WTC11 (cell line): ENCODE measurements at regions not wholly inside any gene's neighbourhood (a gene's known extent, or its start where the extent isn't known, plus 50 kb on each side); places are given as distances from the start of the nearest gene placed in this dataset.

Experiments used
- ATAC-seq: fragments of 200-7000 bp; cut with Tn5 transposase; 2 replicates; pipeline ENCODE4 v1.10.0; 2021; ENCODE audit warnings: mild to moderate bottlenecking, moderate library complexity
- CTCF ChIA-PET: fragments of 300-600 bp; sonication (Branson Sonifier 250); formaldehyde crosslinking; loops from one replicate; lab custom pipeline; 2021; ENCODE audit warnings: antibody characterized with exemption; lab: Charles Lee
- POLR2A ChIA-PET: fragments of 350-600 bp; sonication (Branson Sonifier 250); formaldehyde crosslinking; loops from one replicate; lab custom pipeline; 2021; ENCODE audit warnings: antibody characterized with exemption; lab: Charles Lee
- DNase-seq: peaks from one replicate; pipeline ENCODE4 v3.0.0; 2021; ENCODE audit warnings: low spot score
- H3K27ac Mint-ChIP-seq: 2 replicates; pipeline ENCODE4 v1.8.0; 2021; ENCODE audit warnings: mixed read lengths
- H3K27me3 Mint-ChIP-seq: 2 replicates; pipeline ENCODE4 v1.8.0; 2021; ENCODE audit warnings: low read depth, mild to moderate bottlenecking, moderate library complexity, mixed read lengths
- H3K36me3 Mint-ChIP-seq: 2 replicates; pipeline ENCODE4 v1.8.0; 2021; ENCODE audit warnings: mixed read lengths
- H3K4me1 Mint-ChIP-seq: 2 replicates; pipeline ENCODE4 v1.8.0; 2022; ENCODE audit warnings: mixed read lengths
- H3K4me3 Mint-ChIP-seq: 2 replicates; pipeline ENCODE4 v1.8.0; 2021; ENCODE audit warnings: mild to moderate bottlenecking, moderate library complexity, mixed read lengths
- H3K9me3 Mint-ChIP-seq: 2 replicates; pipeline ENCODE4 v1.8.0; 2021; ENCODE audit warnings: mixed read lengths
- ARID4B ChIP-seq: sonication (generic); formaldehyde crosslinking; IDR thresholded peaks from 2 replicates; pipeline ENCODE4 v1.8.0; 2023; ENCODE audit warnings: missing genetic modification reagents, mild to moderate bottlenecking, borderline replicate concordance
- E2F4 ChIP-seq: sonication (generic); formaldehyde crosslinking; IDR thresholded peaks from 2 replicates; pipeline ENCODE4 v1.8.1; 2022; ENCODE audit warnings: low read depth, mild to moderate bottlenecking, moderate library complexity, missing genetic modification reagents, borderline replicate concordance
- ELF4 ChIP-seq: sonication (generic); formaldehyde crosslinking; IDR thresholded peaks from 2 replicates; pipeline ENCODE4 v1.8.1; 2022; ENCODE audit warnings: low read depth, mild to moderate bottlenecking, moderate library complexity, missing genetic modification reagents
- FOXP4 ChIP-seq: sonication (generic); formaldehyde crosslinking; IDR thresholded peaks from 2 replicates; pipeline ENCODE4 v1.8.0; 2022; ENCODE audit warnings: mild to moderate bottlenecking, missing genetic modification reagents
- JUN ChIP-seq: sonication (generic); formaldehyde crosslinking; IDR thresholded peaks from 2 replicates; pipeline ENCODE4 v1.8.0; 2023; ENCODE audit warnings: mild to moderate bottlenecking, missing genetic modification reagents
- MLX ChIP-seq: sonication (generic); formaldehyde crosslinking; IDR thresholded peaks from 2 replicates; pipeline ENCODE4 v1.8.1; 2023; ENCODE audit warnings: mild to moderate bottlenecking, missing genetic modification reagents, moderate library complexity
- MXD4 ChIP-seq: fragments of 250-450 bp; sonication (Bioruptor Pico); IDR thresholded peaks from 2 replicates; pipeline ENCODE4 v1.8.0; 2021; ENCODE audit warnings: mild to moderate bottlenecking, moderate library complexity, borderline replicate concordance
- NFATC4 ChIP-seq: fragments of 250-450 bp; sonication (Bioruptor Pico); IDR thresholded peaks from 2 replicates; pipeline ENCODE4 v1.9.0; 2021; ENCODE audit warnings: mild to moderate bottlenecking
- NFE2L1 ChIP-seq: sonication (generic); formaldehyde crosslinking; IDR thresholded peaks from 2 replicates; pipeline ENCODE4 v1.8.1; 2023; ENCODE audit warnings: missing genetic modification reagents
- NFYB ChIP-seq: sonication (generic); formaldehyde crosslinking; conservative IDR thresholded peaks from 2 replicates; pipeline ENCODE4 v1.8.0; 2022; ENCODE audit warnings: low read depth, missing genetic modification reagents
- NR2C2 ChIP-seq: sonication (generic); formaldehyde crosslinking; IDR thresholded peaks from 2 replicates; pipeline ENCODE4 v1.8.0; 2022; ENCODE audit warnings: mild to moderate bottlenecking, missing genetic modification reagents
- PRRX2 ChIP-seq: fragments of 250-450 bp; sonication (Bioruptor Pico); IDR thresholded peaks from 2 replicates; pipeline ENCODE4 v1.8.0; 2021; ENCODE audit warnings: mild to moderate bottlenecking
- SMAD3 ChIP-seq: sonication (generic); formaldehyde crosslinking; IDR thresholded peaks from 2 replicates; pipeline ENCODE4 v1.8.0; 2022; ENCODE audit warnings: missing genetic modification reagents, mild to moderate bottlenecking, borderline replicate concordance
- SMAD4 ChIP-seq: sonication (generic); formaldehyde crosslinking; IDR thresholded peaks from 2 replicates; pipeline ENCODE4 v1.8.0; 2022; ENCODE audit warnings: mild to moderate bottlenecking, missing genetic modification reagents
- SOX15 ChIP-seq: fragments of 250-450 bp; sonication (Bioruptor Pico); IDR thresholded peaks from 2 replicates; pipeline ENCODE4 v1.9.0; 2021; ENCODE audit warnings: mild to moderate bottlenecking
- TEAD4 ChIP-seq: sonication (generic); formaldehyde crosslinking; IDR thresholded peaks from 2 replicates; pipeline ENCODE4 v1.8.0; 2022; ENCODE audit warnings: mild to moderate bottlenecking, missing genetic modification reagents
- ZMAT4 ChIP-seq: fragments of 250-450 bp; sonication (Bioruptor Pico); IDR thresholded peaks from 2 replicates; pipeline ENCODE4 v1.9.0; 2021; ENCODE audit warnings: mild to moderate bottlenecking
- ZNF219 ChIP-seq: sonication (generic); formaldehyde crosslinking; IDR thresholded peaks from 2 replicates; pipeline ENCODE4 v1.8.0; 2023; ENCODE audit warnings: missing genetic modification reagents, mild to moderate bottlenecking, borderline replicate concordance
- ZNF232 ChIP-seq: sonication (generic); formaldehyde crosslinking; IDR thresholded peaks from 2 replicates; pipeline ENCODE4 v1.8.0; 2022; ENCODE audit warnings: mild to moderate bottlenecking, missing genetic modification reagents
- ZNF263 ChIP-seq: sonication (generic); formaldehyde crosslinking; IDR thresholded peaks from 2 replicates; pipeline ENCODE4 v1.8.1; 2022; ENCODE audit warnings: low read depth, mild to moderate bottlenecking, moderate library complexity, missing genetic modification reagents
- ZNF532 ChIP-seq: fragments of 250-450 bp; sonication (Bioruptor Pico); IDR thresholded peaks from 2 replicates; pipeline ENCODE4 v1.9.0; 2021; ENCODE audit warnings: mild to moderate bottlenecking, borderline replicate concordance
- ZNF671 ChIP-seq: fragments of 250-450 bp; sonication (Bioruptor Pico); IDR thresholded peaks from 2 replicates; pipeline ENCODE4 v1.8.0; 2021; ENCODE audit warnings: mild to moderate bottlenecking

GRCh38 chr12:92299744-92300143, 154.1 kb upstream of the BTG1 start:
- ChIA-PET CTCF (no interaction called here), POLR2A (no interaction called here)
- Mint-ChIP-seq H3K4me3 (no peak overlapping the region), H3K9me3 (no peaks in the 10 kb centered on the region), H3K27ac (no peak overlapping the region), H3K27me3 (no peaks in the 10 kb centered on the region), H3K4me1 (peaks cover 18% of the 10 kb centered on the region), H3K36me3 (no peaks in the 10 kb centered on the region)
- ATAC-seq (no peak), DNase-seq (no peak)
- no peak for TF ChIP-seq ZMAT4 (CRISPR knock-in tag)
- no peak for TF ChIP-seq ZNF671 (CRISPR knock-in tag)
- no peak for TF ChIP-seq MLX (CRISPR knock-in tag)
- no peak for TF ChIP-seq ZNF263 (CRISPR knock-in tag)
- no peak for TF ChIP-seq NFYB (CRISPR knock-in tag)
- no peak for TF ChIP-seq ZNF532
- TF ChIP-seq ZNF232 (CRISPR knock-in tag), result no peak
- no peak for TF ChIP-seq PRRX2 (CRISPR knock-in tag)
- no peak for TF ChIP-seq NFE2L1 (CRISPR knock-in tag)
- TF ChIP-seq JUN, result no peak
- TF ChIP-seq FOXP4 (CRISPR knock-in tag), result no peak
- TF ChIP-seq SMAD3 (CRISPR knock-in tag), result no peak

- Mint-ChIP-seq H3K27ac (no peak overlapping the region), H3K4me3 (no peak overlapping the region), H3K27me3 (no peaks in the 10 kb centered on the region), H3K9me3 (no peaks in the 10 kb centered on the region), H3K36me3 (no peaks in the 10 kb centered on the region), H3K4me1 (peaks cover 15% of the 10 kb centered on the region)
- no peak for DNase-seq
- ATAC-seq, result no peak
- ChIA-PET POLR2A (no interaction called here), CTCF (no interaction called here)
- TF ChIP-seq NFATC4 (CRISPR knock-in tag) (no peak), ELF4 (CRISPR knock-in tag) (no peak), TEAD4 (CRISPR knock-in tag) (no peak), ARID4B (CRISPR knock-in tag) (no peak), ZNF263 (CRISPR knock-in tag) (no peak), MLX (CRISPR knock-in tag) (no peak), JUN (no peak), ZNF219 (CRISPR knock-in tag) (no peak), NFYB (CRISPR knock-in tag) (no peak), NFE2L1 (CRISPR knock-in tag) (no peak), SMAD4 (CRISPR knock-in tag) (no peak), SOX15 (CRISPR knock-in tag) (no peak), E2F4 (CRISPR knock-in tag) (no peak), NR2C2 (CRISPR knock-in tag) (no peak), MXD4 (CRISPR knock-in tag) (no peak)
Observed at GRCh38 chr12:92299344-92299743, 153.7 kb upstream of the BTG1 start.
